Stimulated activated CD8-positive, alpha-beta memory T cell treated with anti-CD3 and anti-CD28 coated beads, Interleukin-12 subunit alpha, Interleukin-12 subunit beta, amount 100 ng/mL, for 1 hour (primary cell): ENCODE measurements at regions not wholly inside any gene's neighbourhood (a gene's known extent, or its start where the extent isn't known, plus 50 kb on each side); places are given as distances from the start of the nearest gene placed in this dataset.
"Not testable (repeated sequence)": the region's sequence is repeated elsewhere in the genome, so short reads cannot be mapped to it uniquely, and the experiment has no call there.

Experiments
- DNase-seq: peaks from one replicate; pipeline ENCODE4 v3.0.0-alpha.2; 2020; ENCODE audit warnings: low read depth

DNA sequence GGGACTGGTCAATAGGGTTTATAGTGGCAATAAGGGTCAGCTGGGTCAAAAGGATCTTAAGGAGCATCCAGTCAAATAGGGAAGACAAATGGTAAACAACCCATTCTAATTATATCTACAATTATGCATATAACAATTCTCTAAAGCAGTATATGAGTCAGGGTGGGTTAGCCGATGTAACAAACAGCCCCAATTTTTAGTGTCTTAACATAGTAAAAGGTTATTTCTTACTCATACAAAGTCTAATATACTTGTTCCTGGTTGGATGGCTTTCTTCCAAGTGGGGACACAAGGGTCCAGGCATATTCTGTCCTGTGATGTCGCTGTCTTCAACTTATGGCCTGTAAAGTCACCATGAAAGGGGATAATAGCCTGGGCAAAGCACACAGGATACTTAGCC lies 97.9 kb upstream of the GALNT15 start:
- DNase-seq: no peak

- DNase-seq: not testable (repeated sequence)
Observed at GRCh38 chr3:16077146-16077545, 97.3 kb upstream of the GALNT15 start.

DNA sequence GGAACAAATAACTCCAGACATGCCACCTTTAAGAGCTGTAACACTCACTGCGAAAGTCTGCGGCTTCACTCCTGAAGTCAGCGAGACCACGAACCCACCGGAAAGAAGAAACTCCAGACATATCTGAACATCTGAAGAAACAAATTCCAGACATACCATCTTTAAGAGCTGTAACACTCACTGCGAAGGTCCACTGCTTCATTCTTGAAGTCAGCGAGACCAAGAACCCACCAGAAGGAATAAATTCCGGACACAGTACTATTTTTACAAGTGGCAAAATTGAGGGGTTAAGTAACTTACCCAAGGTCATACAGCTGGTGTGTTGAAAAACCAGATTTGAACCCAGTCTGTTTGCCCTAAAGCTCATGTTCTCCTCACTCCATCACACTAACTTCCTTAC lies 96.8 kb upstream of the GALNT15 start:
- DNase-seq: not testable (repeated sequence)

DNA sequence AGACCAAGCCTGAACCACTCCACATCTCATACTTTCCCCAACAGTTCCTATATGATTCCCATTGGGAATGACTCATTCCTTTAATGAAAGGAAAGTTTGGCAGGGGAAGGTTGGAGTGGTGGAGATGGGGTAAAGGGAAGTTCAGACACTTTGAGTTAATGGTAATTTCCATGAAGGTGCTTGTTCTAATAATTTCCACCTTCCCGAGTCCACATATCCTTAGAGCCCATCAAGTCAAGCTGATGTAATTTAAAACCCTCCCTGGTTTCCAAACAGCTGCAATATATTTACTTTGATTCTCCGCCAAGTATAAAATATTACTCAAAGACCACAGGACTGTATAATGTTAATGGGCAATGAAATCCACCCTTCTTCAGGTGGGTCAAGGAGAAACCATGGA lies 95.0 kb upstream of the GALNT15 start:
- DNase-seq: no peak

DNA sequence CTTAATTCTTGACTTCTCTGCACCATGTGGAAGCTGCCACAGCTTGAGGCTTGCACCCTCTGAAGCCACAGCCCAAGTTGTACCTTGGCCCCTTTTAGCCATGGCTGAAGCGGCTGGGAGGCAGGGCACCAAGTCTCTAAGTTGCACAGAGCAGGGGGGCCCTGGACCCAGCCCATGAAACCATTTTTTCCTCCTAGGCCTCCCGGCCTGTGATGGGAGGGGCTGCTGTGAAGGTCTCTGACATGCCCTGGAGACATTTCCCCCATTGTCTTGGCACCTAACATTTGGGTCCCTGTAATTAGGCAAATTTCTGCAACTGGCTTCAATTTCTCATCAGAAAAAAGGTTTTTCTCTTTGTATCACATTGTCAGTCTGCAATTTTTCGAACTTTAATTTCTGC lies 92.8 kb upstream of the GALNT15 start:
- no peak for DNase-seq

GRCh38 chr3:16084887-16085286 lies 89.6 kb upstream of the GALNT15 start:
- no peak for DNase-seq

DNA sequence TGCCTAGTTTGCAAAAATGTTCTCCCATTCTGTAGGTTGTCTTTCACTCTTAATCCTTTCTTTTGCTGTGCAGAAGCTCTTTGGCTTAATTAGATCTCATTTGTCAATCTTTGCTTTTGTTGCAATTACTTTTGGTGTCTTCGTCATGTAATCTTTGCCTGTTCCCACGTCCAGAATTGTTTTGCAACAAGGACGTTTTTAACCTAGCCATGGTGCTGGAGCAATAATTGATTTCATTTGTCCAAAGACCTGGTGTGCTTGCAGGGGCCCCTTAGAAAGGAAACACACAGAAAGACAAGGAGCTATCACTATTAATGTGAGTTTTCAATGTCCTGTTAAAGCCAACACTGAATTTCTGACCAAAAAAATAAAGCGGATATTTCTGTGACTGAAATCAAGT lies 89.1 kb upstream of the GALNT15 start:
- DNase-seq: no peak

- DNase-seq: no peak
Observed at GRCh38 chr3:16085884-16086608, 88.4 kb upstream of the GALNT15 start.

DNA sequence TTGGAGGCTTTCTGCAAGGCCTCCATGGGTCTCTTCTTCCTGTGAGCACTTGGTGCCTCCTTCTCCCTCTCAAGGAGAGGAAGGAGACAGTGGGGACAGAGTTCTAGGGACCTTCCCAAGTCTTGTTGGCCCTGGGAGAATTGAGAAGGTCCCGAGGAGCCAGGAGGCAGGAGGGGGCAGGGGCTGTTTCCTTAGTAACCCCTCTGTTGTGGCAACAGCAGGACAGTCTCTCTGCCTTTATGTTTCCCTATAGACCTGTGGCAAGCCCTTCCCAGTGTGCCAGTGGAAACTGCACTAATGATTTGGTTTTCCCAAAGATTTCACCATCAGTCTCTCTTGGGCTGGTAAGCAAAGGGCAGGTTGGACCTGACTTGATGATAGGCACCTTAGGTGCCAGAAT lies 87.8 kb upstream of the GALNT15 start:
- DNase-seq: no peak

DNA sequence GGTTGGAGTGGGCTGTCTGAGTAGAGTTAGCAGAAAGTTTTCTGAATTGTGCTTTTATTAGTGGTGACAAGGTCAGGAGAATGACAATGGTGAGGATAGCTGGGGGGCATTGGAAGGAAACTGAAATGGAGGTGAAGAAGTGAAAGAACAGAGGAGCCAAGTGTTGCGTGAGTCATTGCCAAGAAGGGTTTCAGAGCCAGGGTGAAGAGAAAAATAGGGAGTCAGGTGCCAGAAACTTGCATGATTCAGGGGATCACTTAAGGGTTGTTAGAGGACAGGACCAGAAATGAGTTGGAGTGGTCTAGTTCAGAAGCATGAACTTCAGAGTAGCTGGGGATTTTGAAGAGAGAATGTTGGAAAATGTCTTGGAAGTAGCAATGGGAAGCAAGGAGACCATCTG lies 86.0 kb upstream of the GALNT15 start:
- no peak for DNase-seq

DNA sequence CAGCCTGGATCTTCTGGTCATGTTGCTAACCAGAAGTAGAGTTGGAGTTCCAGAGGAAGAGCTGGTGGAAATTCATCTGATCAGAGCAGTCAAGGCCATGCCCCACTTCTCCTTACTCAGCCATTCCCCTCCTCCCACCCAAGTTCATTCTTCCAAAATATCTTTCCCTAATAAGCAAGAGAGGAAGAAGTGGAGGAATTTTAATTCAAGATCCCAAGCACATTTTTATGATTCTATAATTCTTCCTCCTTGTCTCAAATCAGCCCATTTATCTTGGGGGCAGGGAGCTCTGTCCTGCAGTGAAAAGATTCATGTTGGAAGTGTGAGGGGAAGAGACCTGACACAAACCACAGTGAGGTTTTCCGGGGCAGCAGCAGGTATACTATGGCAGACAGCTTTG lies 85.0 kb upstream of the GALNT15 start:
- no peak for DNase-seq

DNA sequence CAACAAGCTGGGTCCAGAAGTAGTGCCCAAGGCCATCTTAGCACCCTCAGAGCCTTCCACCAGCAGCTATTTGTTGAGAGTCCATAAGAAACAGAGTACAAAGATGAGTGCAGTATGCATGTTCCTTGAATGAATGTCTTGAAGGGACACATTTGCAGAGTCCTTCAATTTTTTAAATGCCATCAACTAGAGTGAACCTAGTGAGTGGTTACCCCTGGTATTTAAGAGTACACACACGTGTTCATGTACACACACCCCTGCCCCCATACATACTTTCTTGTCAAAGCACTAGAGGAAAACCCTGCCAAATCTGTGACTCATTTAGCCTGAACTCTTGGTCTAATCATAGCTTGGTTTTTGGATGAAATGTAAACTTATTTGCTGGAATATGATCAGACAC lies 84.5 kb upstream of the GALNT15 start:
- no peak for DNase-seq

DNA sequence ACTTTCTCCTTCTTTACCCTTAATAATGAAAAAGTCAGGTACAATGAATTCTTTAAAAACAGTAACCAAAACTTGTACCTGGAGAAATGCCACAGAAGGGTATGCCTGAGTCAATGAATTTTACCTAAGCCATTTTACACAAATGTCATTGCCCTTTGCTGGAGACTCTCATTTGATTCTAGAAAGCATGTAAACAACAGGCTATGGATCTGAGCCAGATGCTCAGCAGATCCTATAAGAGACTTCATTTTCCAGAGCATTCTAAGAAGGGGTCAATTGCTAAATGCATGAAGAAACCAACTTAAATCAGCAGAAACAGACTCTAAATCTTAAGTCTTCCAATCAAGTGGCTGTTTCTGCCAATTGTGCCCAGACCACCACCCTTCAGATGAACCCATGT lies 83.8 kb upstream of the GALNT15 start:
- no peak for DNase-seq

DNA sequence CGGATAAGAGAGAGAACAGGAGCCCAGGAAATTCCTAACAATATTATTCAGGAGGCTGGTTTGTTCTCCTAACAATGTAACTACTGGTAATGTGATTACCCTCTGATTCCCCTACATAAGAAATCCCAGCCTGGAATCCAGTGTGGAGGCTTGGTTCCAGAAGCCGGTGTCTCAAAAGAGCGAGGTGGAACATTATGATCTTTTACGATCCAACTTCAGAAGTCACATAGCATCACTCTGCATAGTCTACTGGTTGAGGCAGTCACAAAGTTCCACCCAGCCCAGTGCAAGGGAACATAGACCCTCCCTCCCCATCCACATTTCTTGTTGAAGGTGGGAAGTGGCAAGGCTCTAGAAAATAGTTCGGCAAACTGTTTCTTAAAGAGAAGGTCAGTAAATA lies 81.6 kb upstream of the GALNT15 start:
- DNase-seq: no peak

DNA sequence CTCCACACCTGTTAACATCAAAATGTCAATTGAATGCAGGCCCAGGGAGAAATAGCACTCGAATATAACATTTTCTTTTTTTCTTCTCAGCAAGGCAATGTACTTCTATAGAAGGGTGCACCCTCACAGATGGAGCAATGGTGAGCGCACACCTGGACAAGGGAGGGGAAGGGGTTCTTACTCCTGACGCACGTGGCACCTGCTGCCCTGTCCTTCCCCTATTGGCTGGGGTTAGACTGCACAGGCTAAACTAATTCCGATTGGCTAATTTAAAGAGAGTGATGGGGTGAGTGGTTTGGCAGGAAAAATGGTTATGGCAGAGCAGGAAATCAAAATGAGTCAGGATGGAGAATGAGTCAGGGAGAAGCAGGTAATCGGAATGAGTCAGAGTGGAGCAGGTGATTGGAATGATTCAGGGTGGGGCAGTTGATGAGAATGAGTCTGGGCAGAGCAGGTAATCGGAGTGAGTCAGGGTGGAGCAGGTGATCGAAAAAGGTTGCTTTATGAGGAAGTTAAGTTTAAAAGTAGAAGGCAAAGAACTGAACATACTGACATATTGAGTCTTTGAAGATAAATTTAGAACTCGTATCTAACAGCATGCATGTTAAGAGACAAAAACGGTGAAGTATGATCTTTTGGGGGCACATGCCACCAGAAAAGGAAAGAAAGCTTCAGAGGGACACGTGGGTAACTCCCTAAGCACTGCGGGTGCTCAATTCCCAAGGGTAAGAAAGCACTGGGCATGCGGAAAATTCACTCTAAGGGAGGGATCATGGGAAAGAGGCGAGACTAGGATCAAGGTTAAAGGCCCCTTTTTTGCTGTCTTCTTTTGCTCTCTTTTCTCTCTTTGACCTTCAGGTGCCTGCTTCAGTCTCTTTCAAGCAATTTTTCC lies 72.9 kb upstream of the GALNT15 start:
- no peak for DNase-seq

DNA sequence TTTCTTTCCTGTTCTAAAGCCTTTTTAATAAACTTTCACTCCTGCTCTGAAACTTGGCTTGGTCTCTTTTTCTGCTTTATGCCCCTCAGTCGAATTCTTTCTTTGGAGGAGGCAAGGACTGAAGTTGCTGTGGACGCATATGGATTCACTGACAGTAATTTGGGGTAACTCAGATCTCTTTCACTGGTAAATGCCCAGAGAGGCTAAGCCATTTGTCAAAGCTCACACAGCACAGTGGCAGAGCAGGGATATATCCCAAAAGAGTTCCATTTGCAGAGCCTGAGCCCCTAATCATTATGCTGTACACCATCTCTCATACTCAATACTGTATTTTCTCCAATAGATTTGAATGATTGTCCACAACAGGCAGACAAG lies 72.3 kb upstream of the GALNT15 start:
- DNase-seq: no peak

DNA sequence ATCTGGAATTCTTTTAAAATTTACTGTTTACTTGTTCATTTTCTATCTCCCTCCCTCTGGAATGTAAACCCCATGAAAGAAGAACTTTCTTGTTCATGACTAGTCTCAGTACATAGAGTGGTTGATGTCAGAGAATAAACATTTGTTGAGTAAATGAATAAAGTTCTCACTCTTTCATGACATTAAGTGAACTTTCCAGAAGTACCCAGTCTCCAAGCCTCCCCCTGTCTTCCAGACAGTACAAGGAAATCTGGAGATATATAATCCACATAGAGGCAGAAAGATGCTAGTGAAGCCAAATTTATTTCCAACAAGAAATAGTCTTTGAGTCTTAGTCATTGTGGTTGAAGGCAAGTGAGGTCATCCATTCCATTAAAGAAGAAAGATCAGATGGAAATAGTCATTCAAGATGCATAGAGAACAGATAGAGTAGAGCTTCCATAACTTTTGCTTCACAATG lies 71.5 kb upstream of the GALNT15 start:
- no peak for DNase-seq

- DNase-seq: no peak
Observed at GRCh38 chr3:16103472-16103871, 71.0 kb upstream of the GALNT15 start.

- no peak for DNase-seq
Observed at GRCh38 chr3:16104156-16104555, 70.3 kb upstream of the GALNT15 start.

DNA sequence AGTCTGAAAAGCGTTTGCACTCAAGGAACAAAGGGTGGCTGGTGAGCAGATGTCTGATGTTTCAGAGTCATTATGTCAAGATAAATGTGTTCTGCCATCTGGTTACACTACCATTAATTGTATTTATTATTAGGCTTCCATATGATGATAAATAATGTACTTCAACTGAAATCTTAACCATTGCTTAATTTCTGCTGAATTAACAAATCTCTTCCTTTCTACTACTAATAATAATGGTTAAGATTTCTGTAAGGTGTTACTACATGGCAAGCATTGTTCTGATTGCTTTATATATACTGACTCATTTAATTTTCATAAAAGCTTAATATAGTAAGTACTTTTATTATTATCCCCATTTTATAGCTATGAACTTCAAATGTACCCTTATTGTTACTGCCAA lies 68.4 kb upstream of the GALNT15 start:
- DNase-seq: no peak

DNA sequence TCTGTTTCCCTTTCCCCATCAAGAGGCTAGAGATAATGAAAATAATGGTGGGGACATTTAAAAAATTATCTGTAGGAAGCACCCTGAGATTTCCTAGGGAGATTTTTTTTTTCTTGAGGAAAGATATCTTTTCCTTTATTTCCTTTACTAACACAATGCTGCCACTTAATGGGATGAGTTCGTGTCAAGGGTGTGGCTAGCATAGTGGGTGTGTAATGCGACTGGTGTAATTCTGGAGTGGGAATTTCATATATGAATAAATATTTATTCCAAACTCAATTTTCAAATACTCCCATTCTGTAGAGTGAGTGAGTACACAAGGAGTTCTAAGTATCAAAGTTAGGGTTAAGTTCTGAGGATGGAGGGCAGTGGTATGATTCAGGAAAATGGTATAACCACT lies 66.1 kb upstream of the GALNT15 start:
- DNase-seq: no peak

GRCh38 chr3:16109929-16110328 lies 64.6 kb upstream of the GALNT15 start:
- DNase-seq: no peak

- no peak for DNase-seq
Observed at GRCh38 chr3:16112910-16113504, 61.5 kb upstream of the GALNT15 start.
